ENCODE measurements at regions not wholly inside any gene's neighbourhood (a gene's known extent, or its start where the extent isn't known, plus 50 kb on each side); places are given as distances from the start of the nearest gene placed in this dataset.

- TF ChIP-seq MXI1 (IDR thresholded peaks at IDR 0.05; ENCODE audit: borderline replicate concordance, low read depth, low read length) (no peak), USF2 (IDR thresholded peaks at IDR 0.05; ENCODE audit: low read depth, low read length) (no peak), RAD21 (IDR thresholded peaks at IDR 0.05; ENCODE audit: low read length) (no peak), BHLHE40 (IDR thresholded peaks at IDR 0.05; ENCODE audit: low read depth, low read length) (no peak), CTCF (conservative IDR thresholded peaks at IDR 0.05; ENCODE audit: low read depth, low read length) (no peak)
- Histone ChIP-seq H3K23ac (ENCODE audit: low read depth, low read length) (no peak overlapping the region), H3K4me3 (ENCODE audit: insufficient read depth, low read depth, low read length) (no peak overlapping the region), H4K8ac (ENCODE audit: low read depth in 2 of 2, low read length in 2 of 2) (no peak overlapping the region), H3K79me1 (ENCODE audit: low read depth in 1 of 2, low read length in 2 of 2) (no peaks in the 10 kb centered on the region), H2BK20ac (ENCODE audit: low read depth, low read length) (no peak overlapping the region), H3K56ac (ENCODE audit: extremely low read depth, insufficient read depth, low read length) (no peak overlapping the region), H3K36me3 (ENCODE audit: control insufficient read depth, insufficient read depth, low read length) (no peaks in the 10 kb centered on the region), H3K4me1 (ENCODE audit: control insufficient read depth, insufficient read depth, low read length) (no peaks in the 10 kb centered on the region), H3K9me3 (ENCODE audit: control insufficient read depth, insufficient read depth, low read length) (peaks cover 21% of the 10 kb centered on the region), H3K27ac (ENCODE audit: insufficient read depth, low read length) (no peak overlapping the region), H2BK15ac (ENCODE audit: low read depth, low read length) (no peak overlapping the region), H2AK5ac (ENCODE audit: low read depth, low read length) (no peak overlapping the region), H3K9ac (ENCODE audit: low read depth, low read length) (no peak overlapping the region), H3K9me1 (ENCODE audit: insufficient read depth, low read length) (no peaks in the 10 kb centered on the region), H2BK120ac (ENCODE audit: low read depth, low read length) (no peak overlapping the region), H4K5ac (ENCODE audit: low read depth, low read length) (no peak overlapping the region), H2AFZ (replicated peaks; ENCODE audit: low read length, poor library complexity) (no peak overlapping the region), H4K91ac (ENCODE audit: insufficient read depth, low read depth, low read length) (no peak overlapping the region), H3K4me2 (ENCODE audit: low read depth, low read length) (no peak overlapping the region), H3K14ac (replicated peaks; ENCODE audit: low read depth, low read length) (no peak overlapping the region), H3K18ac (ENCODE audit: low read depth, low read length) (no peak overlapping the region), H3K4ac (ENCODE audit: low read depth, low read length) (no peak overlapping the region), H2BK5ac (ENCODE audit: low read depth, low read length, poor library complexity, severe bottlenecking) (no peak overlapping the region), H2AK9ac (replicated peaks; ENCODE audit: low read depth, low read length, poor library complexity) (no peak overlapping the region), H4K20me1 (ENCODE audit: insufficient read depth, low read length) (no peaks in the 10 kb centered on the region), H3K27me3 (ENCODE audit: control insufficient read depth, insufficient read depth, low read length) (no peaks in the 10 kb centered on the region)
- POLR2A ChIA-PET (ENCODE audit: unreplicated experiment) = no interaction called here
- CTCF ChIA-PET = no interaction called here
- BruUV-seq (replicated peaks) = no TSS peak
- DNase-seq (no peak), ATAC-seq (ENCODE audit: low read depth) (no peak)
- dilution Hi-C loops (cut with HindIII; ENCODE audit: low sequenced_read_pairs, unreplicated experiment) (no loop called here), intact Hi-C loops (cut with micrococcal nuclease) (no loop called here), in situ Hi-C loops (cut with MboI; ENCODE audit: low sequenced_read_pairs) (no loop called here)
- WGBS, 2 experiments (ENCODE audit: extremely low coverage in 2 of 2, insufficient read length in 1 of 2) = no CpG with 5 or more reads among the region's 1 CpG
Measured at GRCh38 chr5:19210886-19211285, 777.1 kb downstream of the CDH18 start.

All from IMR-90 (cell line).